Lower leg skin (tissue), 3 donors: ENCODE measurements at regions not wholly inside any gene's neighbourhood (a gene's known extent, or its start where the extent isn't known, plus 50 kb on each side); places are given as distances from the start of the nearest gene placed in this dataset.

Experiments
- CTCF ChIP-seq, 3 donors: fragments of 450-650 bp; IDR thresholded peaks; one replicate each; pipeline ENCODE4 v1.5.1; 2016; ENCODE audit warnings: antibody characterized with exemption in 3 of 3, mild to moderate bottlenecking in 3 of 3, moderate library complexity in 2 of 3
- POLR2A ChIP-seq, 2 donors: fragments of 450-650 bp; IDR thresholded peaks; one replicate each; pipeline ENCODE4 v1.6.1; 2016 to 2017; ENCODE audit warnings: antibody characterized with exemption in 2 of 2, mild to moderate bottlenecking in 1 of 2, moderate library complexity in 1 of 2

- no peak for TF ChIP-seq CTCF (IDR thresholded peaks at IDR 0.05)
- TF ChIP-seq POLR2A (IDR thresholded peaks at IDR 0.05) = no peak
Observed at GRCh38 chr1:96519851-96520578, 201.6 kb upstream of the PTBP2 start.
